Neutrophil (primary cell): ENCODE measurements at regions not wholly inside any gene's neighbourhood (a gene's known extent, or its start where the extent isn't known, plus 50 kb on each side); places are given as distances from the start of the nearest gene placed in this dataset.

Source experiments
- H3K27ac ChIP-seq: fragments of 200-600 bp; sonication (generic); 2 replicates; pipeline ENCODE4 v1.5.1; 2016; ENCODE audit warnings: mild to moderate bottlenecking, moderate library complexity
- H3K27me3 ChIP-seq: fragments of 200-600 bp; sonication (generic); 2 replicates; pipeline ENCODE4 v1.6.0; 2016; ENCODE audit warnings: mild to moderate bottlenecking
- H3K36me3 ChIP-seq: fragments of 200-600 bp; sonication (generic); 2 replicates; pipeline ENCODE4 v1.5.1; 2017
- H3K4me1 ChIP-seq, 2 experiments: fragments of 200-600 bp in 1 of 2; sonication (generic) in 1 of 2; 1 replicate in 1 of 2; 2 replicates in 1 of 2; pipeline versions ENCODE4 v1.5.1 to v1.6.1; 2013 to 2016; ENCODE audit warnings: low read depth in 1 of 2, low read length in 1 of 2, mild to moderate bottlenecking in 1 of 2, moderate library complexity in 1 of 2; ENCODE audit not compliant: control insufficient read depth in 1 of 2, insufficient read depth in 1 of 2
- H3K4me3 ChIP-seq, 2 experiments: fragments of 200-600 bp in 1 of 2; sonication (generic) in 1 of 2; 1 replicate in 1 of 2; 2 replicates in 1 of 2; pipeline ENCODE4 v1.5.1; 2013 to 2016; ENCODE audit warnings: low read depth in 1 of 2, low read length in 1 of 2, mild to moderate bottlenecking in 1 of 2, moderate library complexity in 1 of 2
- H3K9me3 ChIP-seq: fragments of 200-600 bp; sonication (generic); 2 replicates; pipeline ENCODE4 v1.5.1; 2016
- TF ChIP-seq, protein P1 (sequence below): fragments of 200-600 bp; sonication (generic); IDR thresholded peaks from 2 replicates; pipeline ENCODE4 v1.5.1; 2016; ENCODE audit warnings: antibody characterized with exemption

DNA sequence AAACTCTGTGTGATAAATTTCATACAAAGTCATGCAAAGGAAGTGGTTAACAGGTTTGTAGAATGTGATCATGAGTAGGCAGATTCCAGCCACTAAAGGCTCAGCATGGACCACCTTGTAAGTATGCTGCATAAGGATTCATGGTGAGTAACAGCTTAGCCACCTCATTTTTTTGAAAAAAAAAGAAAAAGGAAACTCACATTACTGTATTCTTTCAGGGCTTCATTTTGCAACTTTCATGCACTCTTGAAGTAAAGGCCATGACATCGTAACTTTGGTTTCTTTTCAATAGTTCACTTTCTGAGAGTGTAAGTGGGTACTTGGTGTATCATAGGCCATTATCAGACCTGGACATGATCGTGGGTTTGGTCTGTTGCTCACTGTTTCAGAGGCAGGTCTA is 175.1 kb downstream of the PCSK1 start:
- Histone ChIP-seq H3K36me3 (no peaks in the 10 kb centered on the region), H3K27me3 (no peaks in the 10 kb centered on the region), H3K4me3 (no peak overlapping the region), H3K9me3 (no peaks in the 10 kb centered on the region), H3K27ac (no peak overlapping the region), H3K4me1 (peaks cover 7 to 8% of the 10 kb centered on the region in 2 experiments)
- TF ChIP-seq, protein P1, sequence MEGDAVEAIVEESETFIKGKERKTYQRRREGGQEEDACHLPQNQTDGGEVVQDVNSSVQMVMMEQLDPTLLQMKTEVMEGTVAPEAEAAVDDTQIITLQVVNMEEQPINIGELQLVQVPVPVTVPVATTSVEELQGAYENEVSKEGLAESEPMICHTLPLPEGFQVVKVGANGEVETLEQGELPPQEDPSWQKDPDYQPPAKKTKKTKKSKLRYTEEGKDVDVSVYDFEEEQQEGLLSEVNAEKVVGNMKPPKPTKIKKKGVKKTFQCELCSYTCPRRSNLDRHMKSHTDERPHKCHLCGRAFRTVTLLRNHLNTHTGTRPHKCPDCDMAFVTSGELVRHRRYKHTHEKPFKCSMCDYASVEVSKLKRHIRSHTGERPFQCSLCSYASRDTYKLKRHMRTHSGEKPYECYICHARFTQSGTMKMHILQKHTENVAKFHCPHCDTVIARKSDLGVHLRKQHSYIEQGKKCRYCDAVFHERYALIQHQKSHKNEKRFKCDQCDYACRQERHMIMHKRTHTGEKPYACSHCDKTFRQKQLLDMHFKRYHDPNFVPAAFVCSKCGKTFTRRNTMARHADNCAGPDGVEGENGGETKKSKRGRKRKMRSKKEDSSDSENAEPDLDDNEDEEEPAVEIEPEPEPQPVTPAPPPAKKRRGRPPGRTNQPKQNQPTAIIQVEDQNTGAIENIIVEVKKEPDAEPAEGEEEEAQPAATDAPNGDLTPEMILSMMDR: no peak

- no peak overlapping the region for H3K4me3 ChIP-seq
- no peaks in the 10 kb centered on the region for H3K36me3 ChIP-seq
- no peaks in the 10 kb centered on the region for H3K27me3 ChIP-seq
- H3K4me1 ChIP-seq: peaks cover 7 to 8% of the 10 kb centered on the region in 2 experiments
- no peak overlapping the region for H3K27ac ChIP-seq
- H3K9me3 ChIP-seq: no peaks in the 10 kb centered on the region
- TF ChIP-seq, protein P1: no peak
Measured at GRCh38 chr5:96256795-96257470, 176.1 kb downstream of the PCSK1 start.

DNA sequence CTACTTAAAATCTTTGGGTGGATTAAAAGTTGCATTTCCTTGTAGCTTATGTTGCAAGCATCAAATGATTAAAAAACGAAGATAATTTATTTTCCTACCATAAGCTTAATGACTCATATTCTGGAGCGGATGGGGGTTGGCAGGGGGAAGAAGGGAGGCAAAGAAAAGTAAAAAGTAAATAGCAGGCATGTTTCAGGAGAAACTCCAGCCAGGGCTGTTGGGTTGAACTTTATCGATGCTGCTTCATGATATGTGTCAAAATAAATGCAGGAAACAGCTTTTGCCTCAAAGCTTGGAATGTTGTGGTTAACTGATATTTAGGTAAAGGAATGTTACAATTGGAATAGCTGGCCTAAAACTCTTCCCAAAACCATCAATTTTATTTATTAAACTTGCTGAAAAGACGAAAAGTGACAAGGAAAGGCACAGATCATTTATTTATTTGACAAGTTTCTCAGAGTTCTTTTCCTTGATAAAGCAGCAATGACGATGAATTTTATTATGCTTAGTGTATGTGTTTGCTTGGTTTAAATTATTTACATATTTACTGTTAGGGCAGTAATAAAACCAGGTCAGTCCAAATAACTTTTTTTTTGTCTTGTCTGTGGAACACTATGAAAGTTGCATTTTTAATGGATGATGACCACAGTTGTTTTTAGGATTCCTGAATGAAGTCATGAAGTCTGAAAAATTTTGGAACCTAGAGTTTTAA is 177.9 kb downstream of the PCSK1 start:
- no peaks in the 10 kb centered on the region for H3K36me3 ChIP-seq
- no peak overlapping the region for H3K27ac ChIP-seq
- peaks cover 7 to 8% of the 10 kb centered on the region in 2 experiments for H3K4me1 ChIP-seq
- no peak overlapping the region for H3K4me3 ChIP-seq
- H3K27me3 ChIP-seq: no peaks in the 10 kb centered on the region
- H3K9me3 ChIP-seq: no peaks in the 10 kb centered on the region
- TF ChIP-seq, protein P1: no peak

GRCh38 chr5:96253140-96253539 is 179.9 kb downstream of the PCSK1 start:
- Histone ChIP-seq H3K36me3 (no peaks in the 10 kb centered on the region), H3K27ac (no peak overlapping the region), H3K9me3 (no peaks in the 10 kb centered on the region), H3K27me3 (no peaks in the 10 kb centered on the region), H3K4me1 (no peaks in the 10 kb centered on the region), H3K4me3 (no peak overlapping the region)
- TF ChIP-seq, protein P1: no peak

DNA sequence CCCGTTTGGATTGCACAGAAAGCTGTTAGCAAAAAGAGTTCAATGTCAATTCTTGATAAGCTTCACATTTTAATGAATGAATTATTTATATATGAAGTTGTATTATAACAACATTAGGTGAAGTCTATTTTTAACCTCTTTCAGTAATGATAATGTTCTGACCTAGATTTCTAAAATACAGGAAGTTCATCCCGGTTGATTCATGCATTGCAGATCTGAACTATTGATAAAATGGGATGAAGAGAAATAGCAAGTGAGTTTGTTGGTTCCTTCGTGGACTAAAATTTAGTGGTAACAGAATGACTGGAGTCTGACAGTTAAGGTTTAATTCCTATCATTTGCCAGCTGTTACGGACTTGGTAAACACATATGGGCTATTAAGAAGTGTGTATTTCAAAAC is 180.5 kb downstream of the PCSK1 start:
- no peak overlapping the region for H3K27ac ChIP-seq
- H3K9me3 ChIP-seq: no peaks in the 10 kb centered on the region
- no peaks in the 10 kb centered on the region for H3K4me1 ChIP-seq
- no peak overlapping the region for H3K4me3 ChIP-seq
- H3K36me3 ChIP-seq: no peaks in the 10 kb centered on the region
- TF ChIP-seq, protein P1: no peak
- no peaks in the 10 kb centered on the region for H3K27me3 ChIP-seq
